Cardiac muscle cell (in vitro differentiated cells and primary cell): ENCODE measurements at regions not wholly inside any gene's neighbourhood (a gene's known extent, or its start where the extent isn't known, plus 50 kb on each side); places are given as distances from the start of the nearest gene placed in this dataset.
"Not testable (repeated sequence)": the region's sequence is repeated elsewhere in the genome, so short reads cannot be mapped to it uniquely, and the experiment has no call there.

Experiments
- DNase-seq, 2 donors: peaks; one replicate each; pipeline versions ENCODE4 v3.0.0 to v3.0.0-alpha.2; 2010 to 2017; ENCODE audit warnings: low read depth in 1 of 2, low spot score in 1 of 2
- H3K27ac ChIP-seq: fragments of 200-600 bp; sonication (generic); 2 replicates; pipeline ENCODE4 v1.5.1; 2016
- H3K27me3 ChIP-seq: fragments of 200-600 bp; sonication (generic); 2 replicates; pipeline ENCODE4 v1.6.0; 2016; ENCODE audit warnings: control low read depth
- H3K36me3 ChIP-seq: fragments of 200-600 bp; sonication (generic); 2 replicates; pipeline ENCODE4 v1.5.1; 2016; ENCODE audit warnings: control low read depth
- H3K4me1 ChIP-seq: fragments of 200-600 bp; sonication (generic); 2 replicates; pipeline ENCODE4 v1.8.1; 2017; ENCODE audit warnings: low read depth, mild to moderate bottlenecking, mixed run types
- H3K4me3 ChIP-seq: fragments of 200-600 bp; sonication (generic); 2 replicates; pipeline ENCODE4 v1.5.1; 2016; ENCODE audit warnings: mild to moderate bottlenecking
- H3K9me3 ChIP-seq: fragments of 200-600 bp; sonication (generic); 2 replicates; pipeline ENCODE4 v1.5.1; 2017; ENCODE audit warnings: low read depth, mild to moderate bottlenecking, control low read depth
- TF ChIP-seq, protein P1 (sequence below): IDR thresholded peaks from 2 replicates; pipeline ENCODE4 v1.5.1; 2012; ENCODE audit warnings: low read depth, mild to moderate bottlenecking, low read length

DNA sequence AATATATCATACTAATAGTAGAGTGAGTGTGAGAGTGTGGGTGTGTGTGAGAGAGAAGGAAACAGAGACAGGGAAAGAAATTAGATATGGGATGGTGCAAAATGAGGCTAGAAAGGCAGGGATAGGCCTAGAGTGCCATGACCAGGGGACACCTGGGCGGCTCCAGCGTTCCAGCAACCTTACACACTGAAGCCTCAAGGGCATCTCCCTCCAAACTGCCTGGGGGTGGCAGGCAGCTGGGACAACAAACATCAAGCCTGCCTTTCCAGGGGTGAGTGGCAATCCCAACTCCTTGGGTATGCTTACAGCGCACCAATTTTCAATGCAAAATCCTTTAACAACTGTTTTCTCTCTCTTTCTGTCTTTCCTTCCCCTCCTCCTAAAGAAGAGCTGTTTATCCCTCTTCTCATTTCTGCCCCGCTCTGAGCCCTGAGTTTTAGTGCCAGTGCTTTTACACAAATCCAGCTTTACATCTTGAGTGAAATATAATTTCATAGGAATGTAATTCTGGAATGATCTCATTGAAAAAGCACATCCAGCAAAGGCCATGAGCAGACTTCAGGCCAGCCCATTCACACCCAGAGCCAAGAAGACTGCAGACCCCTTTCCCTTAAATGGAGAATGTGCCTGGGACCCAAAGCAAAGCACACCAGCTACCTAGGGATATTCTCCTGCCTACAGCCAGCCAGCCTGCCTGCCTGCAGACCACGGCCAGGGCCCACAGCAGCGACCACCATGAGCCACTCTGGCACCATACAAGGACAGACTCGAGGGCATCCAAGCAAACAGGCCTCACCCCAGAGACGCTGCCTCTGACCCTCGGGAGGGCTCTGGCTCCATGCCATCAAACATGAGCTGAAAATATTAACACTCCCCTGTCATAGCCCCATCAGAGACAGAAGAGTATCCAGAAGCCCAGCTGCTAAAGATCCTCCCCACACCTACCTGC is 90.3 kb downstream of the RPL27A start:
- Histone ChIP-seq H3K4me3 (no peak overlapping the region), H3K9me3 (no peaks in the 10 kb centered on the region), H3K27me3 (no peaks in the 10 kb centered on the region), H3K36me3 (no peaks in the 10 kb centered on the region), H3K27ac (no peak overlapping the region), H3K4me1 (peaks cover 5% of the 10 kb centered on the region)
- TF ChIP-seq, protein P1, sequence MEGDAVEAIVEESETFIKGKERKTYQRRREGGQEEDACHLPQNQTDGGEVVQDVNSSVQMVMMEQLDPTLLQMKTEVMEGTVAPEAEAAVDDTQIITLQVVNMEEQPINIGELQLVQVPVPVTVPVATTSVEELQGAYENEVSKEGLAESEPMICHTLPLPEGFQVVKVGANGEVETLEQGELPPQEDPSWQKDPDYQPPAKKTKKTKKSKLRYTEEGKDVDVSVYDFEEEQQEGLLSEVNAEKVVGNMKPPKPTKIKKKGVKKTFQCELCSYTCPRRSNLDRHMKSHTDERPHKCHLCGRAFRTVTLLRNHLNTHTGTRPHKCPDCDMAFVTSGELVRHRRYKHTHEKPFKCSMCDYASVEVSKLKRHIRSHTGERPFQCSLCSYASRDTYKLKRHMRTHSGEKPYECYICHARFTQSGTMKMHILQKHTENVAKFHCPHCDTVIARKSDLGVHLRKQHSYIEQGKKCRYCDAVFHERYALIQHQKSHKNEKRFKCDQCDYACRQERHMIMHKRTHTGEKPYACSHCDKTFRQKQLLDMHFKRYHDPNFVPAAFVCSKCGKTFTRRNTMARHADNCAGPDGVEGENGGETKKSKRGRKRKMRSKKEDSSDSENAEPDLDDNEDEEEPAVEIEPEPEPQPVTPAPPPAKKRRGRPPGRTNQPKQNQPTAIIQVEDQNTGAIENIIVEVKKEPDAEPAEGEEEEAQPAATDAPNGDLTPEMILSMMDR, result no peak
- DNase-seq, result no peak

DNA sequence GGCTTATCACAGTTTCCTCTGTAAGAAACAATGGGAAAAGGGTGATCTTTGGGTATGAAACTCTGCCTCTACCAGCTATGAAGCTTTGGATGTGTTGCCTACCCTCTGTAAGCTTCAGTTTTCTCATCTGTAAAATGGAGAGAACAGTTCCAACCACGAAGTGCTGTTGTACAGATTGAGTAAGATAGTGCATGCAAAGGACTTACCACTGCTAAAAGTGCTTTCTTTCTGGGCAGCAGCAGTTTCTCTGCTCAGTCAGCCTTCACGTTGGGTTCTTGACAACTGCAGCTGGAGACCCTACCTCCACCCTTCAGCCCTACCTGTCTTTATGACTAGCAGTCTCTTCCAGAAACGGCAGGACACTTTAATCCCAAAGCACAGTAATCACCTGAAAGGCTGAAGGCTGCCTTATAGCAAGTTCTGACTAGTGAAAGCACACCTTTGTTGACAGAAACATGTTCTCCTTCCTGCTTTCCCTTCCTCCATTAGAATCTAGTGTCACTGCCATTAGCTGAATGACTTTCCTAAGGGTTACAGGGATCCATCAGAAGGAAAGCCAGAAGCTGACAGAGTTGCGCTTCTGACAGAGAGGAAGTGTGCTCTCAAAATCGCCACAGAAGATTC is 91.4 kb downstream of the RPL27A start:
- H3K27ac ChIP-seq, result no peak overlapping the region
- TF ChIP-seq, protein P1, result no peak

DNA sequence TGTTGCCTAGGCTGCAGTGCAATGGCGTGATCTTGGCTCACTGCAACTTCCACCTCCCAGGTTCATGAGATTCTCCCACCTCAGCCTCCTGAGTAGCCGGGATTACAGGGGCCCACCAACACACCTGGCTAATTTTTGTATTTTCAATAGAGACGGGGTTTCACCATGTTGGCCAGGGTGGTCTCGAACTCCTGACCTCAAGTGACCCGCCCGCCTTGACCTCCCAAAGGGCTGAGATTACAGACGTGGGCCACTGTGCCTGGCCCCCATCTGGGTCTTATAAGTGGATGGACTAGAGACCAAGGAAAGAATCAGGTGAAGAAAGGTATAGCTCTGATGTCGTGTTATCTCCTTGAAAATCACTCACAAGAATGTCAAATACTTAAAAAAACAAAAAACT is 92.3 kb downstream of the RPL27A start:
- peaks cover 14% of the 10 kb centered on the region for H3K4me1 ChIP-seq
- H3K4me3 ChIP-seq, H3K36me3 ChIP-seq, DNase-seq, H3K27me3 ChIP-seq, H3K27ac ChIP-seq, H3K9me3 ChIP-seq: not testable (repeated sequence)

More for the DNA sequence above, 91.4 kb downstream of the RPL27A start:
- Histone ChIP-seq H3K4me1 (peaks cover 14% of the 10 kb centered on the region), H3K9me3 (no peaks in the 10 kb centered on the region), H3K4me3 (no peak overlapping the region), H3K27me3 (no peaks in the 10 kb centered on the region), H3K36me3 (no peaks in the 10 kb centered on the region)
- no peak for DNase-seq

DNA sequence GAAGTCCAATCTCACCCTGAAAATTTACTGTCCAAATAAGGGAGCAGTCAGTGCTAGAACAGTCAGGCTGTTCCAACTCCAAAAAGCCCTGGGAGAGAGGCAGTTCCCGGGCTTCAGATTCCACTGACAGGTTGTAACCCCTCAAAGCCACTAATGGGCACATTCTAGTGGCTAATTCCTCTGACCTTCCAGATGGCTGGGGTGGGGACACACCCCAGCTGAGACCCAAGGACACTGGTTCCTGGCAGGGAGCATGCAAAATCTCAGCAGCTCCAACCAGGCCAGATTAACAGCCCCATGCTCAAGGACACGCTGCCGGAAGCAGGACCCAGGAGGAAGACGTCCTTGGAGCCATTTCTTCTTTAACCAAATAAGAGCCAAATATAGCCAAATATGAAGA is 92.7 kb downstream of the RPL27A start:
- no peaks in the 10 kb centered on the region for H3K36me3 ChIP-seq
- H3K27me3 ChIP-seq, result no peaks in the 10 kb centered on the region
- H3K9me3 ChIP-seq, result no peaks in the 10 kb centered on the region
- DNase-seq, result no peak
- TF ChIP-seq, protein P1, result no peak
- H3K4me1 ChIP-seq, result peaks cover 14% of the 10 kb centered on the region
- no peak overlapping the region for H3K27ac ChIP-seq
- H3K4me3 ChIP-seq, result no peak overlapping the region

- DNase-seq, result no peak
- H3K27me3 ChIP-seq, result no peaks in the 10 kb centered on the region
- H3K4me1 ChIP-seq, result peaks cover 14% of the 10 kb centered on the region
- H3K27ac ChIP-seq, result no peak overlapping the region
- no peak overlapping the region for H3K4me3 ChIP-seq
- no peaks in the 10 kb centered on the region for H3K36me3 ChIP-seq
- TF ChIP-seq, protein P1, result no peak
- no peaks in the 10 kb centered on the region for H3K9me3 ChIP-seq
Observed at GRCh38 chr11:8775734-8776133, 93.1 kb downstream of the RPL27A start.

DNA sequence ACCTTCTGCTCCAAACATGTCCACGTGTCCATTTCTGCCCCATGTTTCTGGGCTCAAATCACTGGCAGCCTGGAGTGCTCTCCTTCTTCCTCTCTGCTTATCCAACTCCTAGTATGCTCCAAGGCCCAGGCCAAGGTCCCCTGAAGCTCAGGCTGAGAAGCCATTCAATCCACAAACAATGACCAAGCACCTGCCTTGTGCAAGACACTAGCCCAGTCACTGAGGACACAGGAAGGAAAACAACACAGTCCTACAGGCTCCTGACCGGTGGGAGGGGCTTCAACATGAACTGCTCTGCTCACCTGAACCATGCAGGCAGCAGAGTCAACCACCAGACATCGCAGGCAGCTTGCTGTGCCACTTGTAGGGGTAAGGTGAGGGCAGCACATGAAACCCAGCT is 93.6 kb downstream of the RPL27A start:
- H3K27me3 ChIP-seq, result no peaks in the 10 kb centered on the region
- H3K9me3 ChIP-seq, result no peaks in the 10 kb centered on the region
- H3K4me3 ChIP-seq, result no peak overlapping the region
- no peak for DNase-seq
- peaks cover 14% of the 10 kb centered on the region for H3K4me1 ChIP-seq
- no peaks in the 10 kb centered on the region for H3K36me3 ChIP-seq
- TF ChIP-seq, protein P1, result no peak
- H3K27ac ChIP-seq, result no peak overlapping the region
